ENCODE measurements at regions not wholly inside any gene's neighbourhood (a gene's known extent, or its start where the extent isn't known, plus 50 kb on each side); places are given as distances from the start of the nearest gene placed in this dataset.

DNA sequence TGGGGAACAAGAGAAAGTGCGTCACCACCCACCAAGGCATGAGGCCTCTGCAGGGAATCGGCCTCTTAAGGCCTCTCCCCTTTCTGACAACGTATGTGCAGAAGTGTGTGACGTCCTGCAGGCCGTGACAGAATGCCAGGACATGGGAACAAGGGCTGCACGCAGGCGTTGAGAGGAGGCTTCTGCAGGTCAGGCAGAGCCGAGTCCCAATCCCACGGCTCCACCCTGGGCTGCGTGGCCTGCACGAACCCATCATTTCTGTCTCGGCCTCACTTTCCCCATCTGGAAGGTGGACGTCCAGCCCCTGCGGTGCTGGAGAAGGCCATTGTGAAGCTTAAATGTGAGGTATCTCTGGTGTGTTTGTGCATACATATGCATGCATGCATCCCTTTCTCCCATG, 61.8 kb downstream of the SHANK2 start:
- Histone ChIP-seq H3K36me3 (ENCODE audit: control insufficient read depth, insufficient read depth, low read length) (peaks cover 4% of the 10 kb centered on the region), H3K4me3 (ENCODE audit: low read depth, low read length) (no peak overlapping the region), H3K9me3 (ENCODE audit: control insufficient read depth, insufficient read depth, low read length) (no peaks in the 10 kb centered on the region), H3K27me3 (ENCODE audit: control insufficient read depth, insufficient read depth, low read length) (no peaks in the 10 kb centered on the region), H3K9ac (ENCODE audit: low read depth, low read length) (no peak overlapping the region), H3K4me1 (ENCODE audit: control insufficient read depth, insufficient read depth, low read length) (no peaks in the 10 kb centered on the region)

DNA sequence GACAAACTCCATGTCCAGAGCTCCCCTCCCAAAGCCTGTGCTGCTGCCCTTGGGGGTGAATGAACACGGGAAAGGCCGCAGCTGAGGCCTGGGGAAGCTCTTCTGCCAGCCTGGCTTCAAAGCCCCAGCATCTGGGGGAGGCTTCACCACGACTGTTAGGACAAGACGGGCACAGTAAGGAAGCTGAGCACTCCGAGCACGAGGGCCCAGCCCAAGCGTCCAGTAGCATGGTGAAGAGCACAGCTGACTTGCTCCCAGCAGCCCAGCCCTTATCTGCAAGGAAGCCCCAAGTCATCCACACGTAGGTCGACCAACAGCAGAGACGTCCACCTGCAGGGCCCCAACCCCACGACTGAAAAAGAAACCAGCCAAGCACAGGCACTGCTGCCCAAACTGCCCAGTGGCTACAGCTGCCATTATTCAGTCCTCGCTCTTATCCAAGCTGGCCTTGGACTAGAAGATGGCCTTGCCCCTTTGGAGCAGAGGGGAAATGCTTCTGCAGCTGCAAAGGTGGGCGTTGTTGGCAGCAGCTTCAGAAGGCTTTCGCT, 62.5 kb downstream of the SHANK2 start:
- H3K4me1 ChIP-seq (ENCODE audit: control insufficient read depth, insufficient read depth, low read length) = no peaks in the 10 kb centered on the region
- no peak overlapping the region for H3K9ac ChIP-seq (ENCODE audit: low read depth, low read length)
- H3K36me3 ChIP-seq (ENCODE audit: control insufficient read depth, insufficient read depth, low read length) = peaks cover 4% of the 10 kb centered on the region
- H3K9me3 ChIP-seq (ENCODE audit: control insufficient read depth, insufficient read depth, low read length) = no peaks in the 10 kb centered on the region
- no peaks in the 10 kb centered on the region for H3K27me3 ChIP-seq (ENCODE audit: control insufficient read depth, insufficient read depth, low read length)
- no peak overlapping the region for H3K4me3 ChIP-seq (ENCODE audit: low read depth, low read length)

DNA sequence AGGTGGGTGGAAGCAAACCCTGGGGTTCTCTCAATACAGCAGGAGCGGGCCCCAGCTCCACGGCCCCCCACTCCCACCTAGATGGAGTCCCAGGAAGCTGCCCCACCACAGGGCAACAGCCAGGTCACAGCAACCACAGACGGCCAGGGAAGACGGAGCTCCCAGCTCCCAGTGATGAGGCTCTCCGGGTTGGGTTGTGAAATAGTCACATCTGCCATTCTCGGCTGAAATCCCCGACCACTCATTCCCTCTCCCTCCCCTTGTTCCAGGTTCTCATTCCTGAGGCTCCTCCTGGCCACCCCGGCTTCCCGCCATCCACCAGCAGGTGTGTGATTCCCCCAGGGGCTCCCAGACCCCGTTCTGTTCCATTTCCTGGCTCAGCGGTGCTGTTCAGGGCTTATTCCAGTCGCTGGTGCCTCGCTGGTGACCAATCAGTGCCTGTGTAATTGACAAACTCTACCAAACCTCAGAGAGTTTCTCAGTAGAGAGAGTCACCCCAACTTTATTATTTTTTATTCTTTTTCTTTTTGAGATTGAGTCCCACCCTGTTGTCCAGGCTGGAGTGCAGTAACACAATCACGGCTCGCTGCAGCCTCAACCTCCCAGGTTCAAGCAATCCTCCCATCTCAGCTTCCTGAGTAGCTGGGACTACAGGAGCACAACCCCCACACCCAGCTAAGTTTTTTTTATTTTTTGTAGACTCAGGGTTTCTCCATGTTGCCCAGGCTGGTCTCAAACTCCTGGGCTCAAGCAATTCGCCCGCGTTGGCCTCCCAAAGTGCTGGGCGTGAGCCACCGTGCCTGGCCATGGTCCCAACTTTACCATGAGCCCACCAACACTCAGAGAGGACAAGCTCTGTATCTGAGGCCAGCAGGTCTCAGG, 63.2 kb downstream of the SHANK2 start:
- no peak overlapping the region for H3K4me3 ChIP-seq (ENCODE audit: low read depth, low read length)
- H3K9me3 ChIP-seq (ENCODE audit: control insufficient read depth, insufficient read depth, low read length) = no peaks in the 10 kb centered on the region
- H3K4me1 ChIP-seq (ENCODE audit: control insufficient read depth, insufficient read depth, low read length) = no peaks in the 10 kb centered on the region

DNA sequence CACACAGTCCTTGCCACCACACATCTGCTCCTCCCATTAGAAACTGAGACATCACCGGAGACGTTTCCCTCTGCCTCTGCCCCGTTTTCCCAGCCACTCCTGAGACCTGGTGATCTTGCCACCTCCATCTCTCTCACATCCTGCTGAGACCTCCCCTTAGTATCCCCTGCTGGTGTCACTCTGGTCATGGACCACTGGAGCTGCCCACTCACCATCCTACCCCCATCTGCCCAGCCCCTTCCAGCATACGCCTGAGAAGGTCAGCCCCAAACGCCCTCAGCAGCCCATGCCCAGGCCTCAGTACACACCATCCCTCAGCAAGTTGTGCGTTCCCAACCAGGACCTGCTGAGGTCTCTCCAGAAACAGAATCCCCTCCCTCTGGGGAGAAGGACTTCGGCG, 64.3 kb downstream of the SHANK2 start:
- Histone ChIP-seq H3K9ac (ENCODE audit: low read depth, low read length) (no peak overlapping the region), H3K36me3 (ENCODE audit: control insufficient read depth, insufficient read depth, low read length) (peaks cover 4% of the 10 kb centered on the region), H3K4me3 (ENCODE audit: low read depth, low read length) (no peak overlapping the region), H3K9me3 (ENCODE audit: control insufficient read depth, insufficient read depth, low read length) (no peaks in the 10 kb centered on the region), H3K4me1 (ENCODE audit: control insufficient read depth, insufficient read depth, low read length) (no peaks in the 10 kb centered on the region), H3K27me3 (ENCODE audit: control insufficient read depth, insufficient read depth, low read length) (no peaks in the 10 kb centered on the region)

More for the DNA sequence above, 63.2 kb downstream of the SHANK2 start:
- no peaks in the 10 kb centered on the region for H3K27me3 ChIP-seq (ENCODE audit: control insufficient read depth, insufficient read depth, low read length)
- H3K36me3 ChIP-seq (ENCODE audit: control insufficient read depth, insufficient read depth, low read length) = peaks cover 4% of the 10 kb centered on the region
- no peak overlapping the region for H3K9ac ChIP-seq (ENCODE audit: low read depth, low read length)

DNA sequence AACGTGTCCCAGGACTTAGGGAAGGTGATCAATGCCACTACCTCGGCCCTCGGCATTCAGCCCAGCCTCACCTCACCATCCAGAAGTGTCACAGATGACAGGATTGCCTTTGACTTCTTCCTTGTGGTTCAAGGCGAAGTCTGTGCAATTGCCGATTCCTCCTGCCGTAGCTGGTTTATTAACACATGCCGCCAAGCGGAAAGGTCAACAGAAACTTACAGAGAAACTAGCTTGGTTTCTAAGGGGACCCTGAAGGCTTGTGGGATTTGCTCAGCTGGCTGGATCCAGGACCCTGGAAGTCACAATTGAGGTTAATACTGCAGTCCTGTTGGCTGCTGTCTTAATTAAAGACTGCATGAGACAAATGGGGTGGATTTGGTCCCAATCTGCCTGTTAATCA, 65.6 kb downstream of the SHANK2 start:
- Histone ChIP-seq H3K9me3 (ENCODE audit: control insufficient read depth, insufficient read depth, low read length) (no peaks in the 10 kb centered on the region), H3K9ac (ENCODE audit: low read depth, low read length) (no peak overlapping the region), H3K36me3 (ENCODE audit: control insufficient read depth, insufficient read depth, low read length) (peaks cover 4% of the 10 kb centered on the region), H3K4me3 (ENCODE audit: low read depth, low read length) (no peak overlapping the region), H3K4me1 (ENCODE audit: control insufficient read depth, insufficient read depth, low read length) (no peaks in the 10 kb centered on the region), H3K27me3 (ENCODE audit: control insufficient read depth, insufficient read depth, low read length) (no peaks in the 10 kb centered on the region)

DNA sequence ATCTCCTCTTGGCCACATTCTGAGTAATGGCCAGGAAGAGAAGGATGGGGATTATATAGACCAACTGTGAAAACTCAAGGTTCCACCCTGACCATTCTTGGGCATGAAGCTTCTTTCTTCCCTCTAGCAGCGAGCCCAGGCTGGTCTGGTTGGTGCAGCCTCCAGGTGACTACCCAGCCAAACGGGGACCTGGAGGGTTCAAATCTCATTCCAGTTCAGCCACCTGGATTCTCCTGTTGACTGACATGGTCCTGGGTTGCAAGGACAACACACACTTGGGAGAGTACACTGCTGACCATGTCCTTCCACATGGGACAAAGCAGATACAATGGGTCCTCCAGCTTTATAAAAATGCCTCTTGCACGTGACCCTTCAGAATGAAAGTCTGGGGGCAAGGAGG, 67.0 kb downstream of the SHANK2 start:
- H3K4me3 ChIP-seq (ENCODE audit: low read depth, low read length) = no peak overlapping the region
- H3K36me3 ChIP-seq (ENCODE audit: control insufficient read depth, insufficient read depth, low read length) = no peaks in the 10 kb centered on the region
- H3K4me1 ChIP-seq (ENCODE audit: control insufficient read depth, insufficient read depth, low read length) = no peaks in the 10 kb centered on the region
- no peaks in the 10 kb centered on the region for H3K9me3 ChIP-seq (ENCODE audit: control insufficient read depth, insufficient read depth, low read length)
- H3K9ac ChIP-seq (ENCODE audit: low read depth, low read length) = no peak overlapping the region
- no peaks in the 10 kb centered on the region for H3K27me3 ChIP-seq (ENCODE audit: control insufficient read depth, insufficient read depth, low read length)

DNA sequence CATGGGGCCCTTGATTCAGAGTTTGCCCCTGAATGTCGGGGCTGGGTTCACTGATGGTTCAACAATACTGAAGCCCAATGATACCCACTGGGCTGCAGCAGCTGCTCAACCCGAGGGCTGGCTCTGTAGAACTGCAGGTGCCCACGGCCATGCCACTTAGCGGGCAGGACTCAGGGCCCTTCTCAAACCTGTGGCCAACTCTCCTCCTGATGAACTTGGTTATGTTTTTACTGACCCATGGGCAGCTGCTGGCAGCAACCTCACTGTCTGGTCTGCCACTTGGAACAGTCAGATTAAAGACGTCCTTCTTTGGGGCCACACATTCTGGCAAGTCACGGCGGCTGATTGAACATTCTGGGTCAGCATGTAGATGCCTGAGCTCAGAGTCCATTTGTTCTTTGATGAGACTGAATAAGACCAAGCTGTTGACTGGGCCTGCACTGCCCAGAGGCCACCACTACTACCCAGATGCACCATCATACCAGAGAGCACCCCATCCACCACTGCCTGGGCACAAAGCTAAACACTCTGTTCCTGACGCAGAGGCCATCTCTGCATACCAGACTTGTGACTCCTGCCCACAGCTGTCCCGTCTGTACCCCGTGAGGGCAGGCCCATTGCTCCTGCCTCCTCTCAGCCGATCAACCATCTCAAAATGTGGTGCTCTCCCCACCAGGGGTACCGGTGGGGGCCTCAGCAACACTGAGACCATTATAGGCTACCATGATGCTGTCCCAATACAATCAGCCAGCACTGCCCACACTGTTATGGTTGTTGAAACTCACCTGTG, 67.8 kb downstream of the SHANK2 start:
- H3K9ac ChIP-seq (ENCODE audit: low read depth, low read length) = no peak overlapping the region
- no peaks in the 10 kb centered on the region for H3K4me1 ChIP-seq (ENCODE audit: control insufficient read depth, insufficient read depth, low read length)
- H3K36me3 ChIP-seq (ENCODE audit: control insufficient read depth, insufficient read depth, low read length) = no peaks in the 10 kb centered on the region
- H3K4me3 ChIP-seq (ENCODE audit: low read depth, low read length) = no peak overlapping the region
- H3K9me3 ChIP-seq (ENCODE audit: control insufficient read depth, insufficient read depth, low read length) = no peaks in the 10 kb centered on the region
- no peaks in the 10 kb centered on the region for H3K27me3 ChIP-seq (ENCODE audit: control insufficient read depth, insufficient read depth, low read length)

DNA sequence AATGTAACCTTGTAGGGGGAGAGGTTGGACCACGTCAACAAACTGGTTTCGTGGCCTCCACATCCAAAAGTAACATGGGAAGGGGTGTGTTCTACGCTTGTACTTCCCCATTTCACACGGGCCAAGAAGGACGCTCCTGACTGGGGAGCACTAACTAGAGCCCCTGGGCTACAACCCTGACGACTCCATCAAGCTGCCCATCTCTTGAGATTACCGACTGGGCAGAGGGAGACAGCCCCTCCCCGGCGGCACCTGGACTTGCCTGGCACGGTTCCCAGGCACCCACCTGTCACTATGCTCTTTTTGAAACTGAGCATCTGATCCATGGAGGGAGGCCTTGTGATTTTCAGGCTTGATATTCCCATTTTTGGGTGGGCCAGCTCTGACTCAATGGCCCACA, 68.5 kb downstream of the SHANK2 start:
- Histone ChIP-seq H3K4me3 (ENCODE audit: low read depth, low read length) (no peak overlapping the region), H3K27me3 (ENCODE audit: control insufficient read depth, insufficient read depth, low read length) (no peaks in the 10 kb centered on the region), H3K9me3 (ENCODE audit: control insufficient read depth, insufficient read depth, low read length) (no peaks in the 10 kb centered on the region), H3K9ac (ENCODE audit: low read depth, low read length) (no peak overlapping the region), H3K4me1 (ENCODE audit: control insufficient read depth, insufficient read depth, low read length) (no peaks in the 10 kb centered on the region), H3K36me3 (ENCODE audit: control insufficient read depth, insufficient read depth, low read length) (no peaks in the 10 kb centered on the region)

DNA sequence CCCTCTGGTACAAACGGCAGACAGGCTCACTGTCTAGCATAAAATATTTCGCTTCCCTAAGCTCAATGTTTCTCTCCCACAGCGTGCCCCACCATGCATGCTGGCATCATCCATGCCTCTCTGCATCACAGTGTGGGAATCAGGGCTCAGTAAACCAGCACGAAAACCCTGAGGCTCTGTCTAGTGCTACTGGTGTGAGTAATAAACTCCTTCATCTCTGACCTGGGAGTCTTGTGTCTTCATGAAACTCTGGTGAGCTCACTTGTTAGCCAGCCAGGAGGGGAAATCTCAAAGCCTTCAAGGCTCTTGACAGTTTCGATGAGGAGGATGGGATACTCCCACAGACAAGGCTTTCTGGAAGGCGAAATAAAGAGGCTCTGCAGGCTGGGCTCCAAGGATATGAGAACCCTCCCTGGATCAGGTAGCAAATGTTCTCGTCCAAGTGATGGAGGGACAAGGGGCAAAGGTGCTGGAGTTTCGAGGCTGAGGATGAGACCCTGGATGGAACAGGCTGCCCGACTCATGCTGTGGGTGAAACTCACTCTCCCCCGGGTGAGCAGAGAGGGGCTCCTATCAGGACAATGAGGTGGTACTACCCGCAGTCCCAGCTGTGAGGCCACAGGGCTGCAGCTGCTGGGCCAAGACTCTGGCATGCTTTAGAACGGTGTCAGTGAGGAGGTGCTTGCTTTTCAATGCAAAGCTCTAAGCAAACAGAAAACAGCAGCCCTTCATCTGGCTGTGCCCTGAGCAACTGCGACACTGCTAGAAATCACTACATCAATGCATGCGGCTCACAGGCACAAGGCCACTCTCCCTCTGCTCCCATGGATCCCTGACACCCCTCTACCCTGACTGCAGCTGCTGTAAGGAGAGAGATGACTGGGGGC, 69.3 kb downstream of the SHANK2 start:
- Histone ChIP-seq H3K4me3 (ENCODE audit: low read depth, low read length) (no peak overlapping the region), H3K4me1 (ENCODE audit: control insufficient read depth, insufficient read depth, low read length) (no peaks in the 10 kb centered on the region), H3K9me3 (ENCODE audit: control insufficient read depth, insufficient read depth, low read length) (no peaks in the 10 kb centered on the region), H3K36me3 (ENCODE audit: control insufficient read depth, insufficient read depth, low read length) (no peaks in the 10 kb centered on the region), H3K9ac (ENCODE audit: low read depth, low read length) (no peak overlapping the region), H3K27me3 (ENCODE audit: control insufficient read depth, insufficient read depth, low read length) (no peaks in the 10 kb centered on the region)

DNA sequence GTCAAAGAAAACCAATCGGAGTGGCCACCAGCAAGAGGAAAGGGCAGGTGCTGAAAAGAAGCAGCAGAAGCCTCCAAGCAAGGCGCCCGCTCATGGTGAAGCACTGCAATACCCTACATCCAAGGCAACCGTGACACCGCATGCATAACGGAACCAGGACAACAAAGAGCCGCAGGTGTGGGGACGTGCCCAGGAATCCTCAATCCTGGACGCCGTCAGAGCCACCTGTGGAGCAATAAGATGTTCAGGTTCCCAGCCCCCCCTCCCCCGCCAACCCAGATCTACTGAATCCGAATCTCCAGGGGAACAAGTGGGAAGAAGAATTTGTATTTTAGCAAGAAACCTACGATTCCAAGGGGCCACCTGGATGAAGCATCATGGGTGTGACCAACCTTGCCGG, 70.8 kb downstream of the SHANK2 start:
- H3K36me3 ChIP-seq (ENCODE audit: control insufficient read depth, insufficient read depth, low read length) = no peaks in the 10 kb centered on the region
- no peak overlapping the region for H3K4me3 ChIP-seq (ENCODE audit: low read depth, low read length)
- no peaks in the 10 kb centered on the region for H3K27me3 ChIP-seq (ENCODE audit: control insufficient read depth, insufficient read depth, low read length)
- peaks cover 7% of the 10 kb centered on the region for H3K9me3 ChIP-seq (ENCODE audit: control insufficient read depth, insufficient read depth, low read length)
- H3K4me1 ChIP-seq (ENCODE audit: control insufficient read depth, insufficient read depth, low read length) = no peaks in the 10 kb centered on the region
- no peak overlapping the region for H3K9ac ChIP-seq (ENCODE audit: low read depth, low read length)

All from iPS-15b (cell line).